ENCODE measurements at regions not wholly inside any gene's neighbourhood (a gene's known extent, or its start where the extent isn't known, plus 50 kb on each side); places are given as distances from the start of the nearest gene placed in this dataset.

GRCh38 chr2:235215248-235215647, 263.4 kb downstream of the SH3BP4 start:
- TF ChIP-seq CTCF (IDR thresholded peaks at IDR 0.05) (no peak), POLR2A (IDR thresholded peaks at IDR 0.05) (no peak)
